ENCODE measurements at regions not wholly inside any gene's neighbourhood (a gene's known extent, or its start where the extent isn't known, plus 50 kb on each side); places are given as distances from the start of the nearest gene placed in this dataset.

DNA sequence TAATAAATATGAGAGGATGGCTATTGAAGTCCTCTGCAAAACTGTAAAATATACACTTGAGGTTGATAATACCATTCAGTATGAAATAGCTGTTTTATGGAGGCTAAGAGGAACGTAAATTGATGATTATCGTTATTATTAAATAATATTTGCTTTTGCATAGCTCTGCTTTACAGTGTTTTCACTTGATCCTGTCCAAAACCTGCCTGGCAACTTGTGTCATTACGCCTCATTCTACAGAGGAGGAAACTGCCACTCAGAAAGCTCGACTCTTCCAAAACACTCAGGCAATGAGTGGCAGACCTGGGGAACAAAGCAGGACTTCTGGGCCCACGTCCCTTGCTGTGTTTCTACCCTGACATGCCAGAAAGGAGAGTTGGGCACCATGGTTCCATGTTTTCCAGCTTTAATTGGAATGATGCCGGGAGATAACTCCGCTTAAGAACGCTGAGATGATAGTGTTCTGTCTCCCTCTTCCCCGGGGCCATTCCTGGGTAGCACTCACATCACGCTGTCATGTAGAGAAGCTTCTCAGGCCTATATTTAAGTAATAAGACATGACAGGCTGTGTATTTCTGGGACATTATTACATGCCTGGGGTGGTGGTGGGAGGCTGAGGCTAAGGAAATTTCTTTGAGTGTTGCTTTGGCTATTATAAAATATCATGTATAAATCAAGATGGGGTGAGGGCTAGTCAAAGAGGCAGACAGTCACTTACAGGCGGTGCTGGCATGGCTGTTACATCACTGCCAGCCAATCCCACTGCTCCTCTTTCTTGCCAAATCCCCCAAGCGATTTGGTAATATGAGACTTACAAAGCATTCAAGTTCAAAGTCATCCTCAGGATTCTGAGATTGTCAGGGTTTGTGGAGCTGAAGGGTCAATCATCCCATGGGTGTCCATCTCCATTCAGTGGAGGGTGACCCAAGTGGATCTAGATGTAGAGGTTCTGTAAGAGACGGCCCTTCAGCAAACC is 501.7 kb downstream of the INSC start:
- Histone ChIP-seq H3K4me3 (ENCODE audit: low read depth, low read length) (no peak overlapping the region), H3K79me2 (no peaks in the 10 kb centered on the region), H3K27me3 (ENCODE audit: control insufficient read depth, insufficient read depth, low read length) (no peaks in the 10 kb centered on the region), H3K36me3 (ENCODE audit: control insufficient read depth, insufficient read depth, low read length) (no peaks in the 10 kb centered on the region), H2AFZ (no peak overlapping the region), H3K9ac (no peak overlapping the region), H3K27ac (no peak overlapping the region), H3K9me3 (ENCODE audit: control insufficient read depth, low read length) (no peaks in the 10 kb centered on the region), H3K4me2 (ENCODE audit: low read length) (no peak overlapping the region), H3K4me1 (peaks cover 3% of the 10 kb centered on the region)
- TF ChIP-seq, protein P1, sequence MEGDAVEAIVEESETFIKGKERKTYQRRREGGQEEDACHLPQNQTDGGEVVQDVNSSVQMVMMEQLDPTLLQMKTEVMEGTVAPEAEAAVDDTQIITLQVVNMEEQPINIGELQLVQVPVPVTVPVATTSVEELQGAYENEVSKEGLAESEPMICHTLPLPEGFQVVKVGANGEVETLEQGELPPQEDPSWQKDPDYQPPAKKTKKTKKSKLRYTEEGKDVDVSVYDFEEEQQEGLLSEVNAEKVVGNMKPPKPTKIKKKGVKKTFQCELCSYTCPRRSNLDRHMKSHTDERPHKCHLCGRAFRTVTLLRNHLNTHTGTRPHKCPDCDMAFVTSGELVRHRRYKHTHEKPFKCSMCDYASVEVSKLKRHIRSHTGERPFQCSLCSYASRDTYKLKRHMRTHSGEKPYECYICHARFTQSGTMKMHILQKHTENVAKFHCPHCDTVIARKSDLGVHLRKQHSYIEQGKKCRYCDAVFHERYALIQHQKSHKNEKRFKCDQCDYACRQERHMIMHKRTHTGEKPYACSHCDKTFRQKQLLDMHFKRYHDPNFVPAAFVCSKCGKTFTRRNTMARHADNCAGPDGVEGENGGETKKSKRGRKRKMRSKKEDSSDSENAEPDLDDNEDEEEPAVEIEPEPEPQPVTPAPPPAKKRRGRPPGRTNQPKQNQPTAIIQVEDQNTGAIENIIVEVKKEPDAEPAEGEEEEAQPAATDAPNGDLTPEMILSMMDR (IDR thresholded peaks at IDR 0.05): no peak

DNA sequence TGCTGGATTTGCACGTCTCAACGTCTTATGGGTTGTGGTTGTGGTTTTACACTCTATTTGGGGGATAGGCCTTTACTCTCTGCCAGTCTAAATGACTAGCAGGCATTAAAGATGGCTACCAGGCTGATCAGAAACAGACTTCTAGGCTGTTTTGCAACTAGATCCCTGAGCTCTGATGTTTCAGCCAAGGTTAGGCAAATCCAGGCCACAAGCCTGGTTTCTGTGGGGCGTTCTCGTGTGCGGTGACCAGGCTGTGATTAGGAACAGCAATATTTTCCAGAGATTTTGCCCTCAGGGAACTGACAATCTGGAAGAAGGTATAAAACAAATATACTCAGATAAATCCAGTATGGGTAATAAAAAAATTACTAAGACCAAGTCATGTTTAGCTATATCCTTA is 502.4 kb downstream of the INSC start:
- H2AFZ ChIP-seq: no peak overlapping the region
- no peak overlapping the region for H3K9ac ChIP-seq
- no peaks in the 10 kb centered on the region for H3K9me3 ChIP-seq (ENCODE audit: control insufficient read depth, low read length)
- no peaks in the 10 kb centered on the region for H3K79me2 ChIP-seq
- H3K27ac ChIP-seq: no peak overlapping the region
- no peak overlapping the region for H3K4me2 ChIP-seq (ENCODE audit: low read length)
- TF ChIP-seq, protein P1 (IDR thresholded peaks at IDR 0.05): no peak
- H3K4me3 ChIP-seq (ENCODE audit: low read depth, low read length): no peak overlapping the region
- H3K27me3 ChIP-seq (ENCODE audit: control insufficient read depth, insufficient read depth, low read length): no peaks in the 10 kb centered on the region
- peaks cover 3% of the 10 kb centered on the region for H3K4me1 ChIP-seq
- no peaks in the 10 kb centered on the region for H3K36me3 ChIP-seq (ENCODE audit: control insufficient read depth, insufficient read depth, low read length)

DNA sequence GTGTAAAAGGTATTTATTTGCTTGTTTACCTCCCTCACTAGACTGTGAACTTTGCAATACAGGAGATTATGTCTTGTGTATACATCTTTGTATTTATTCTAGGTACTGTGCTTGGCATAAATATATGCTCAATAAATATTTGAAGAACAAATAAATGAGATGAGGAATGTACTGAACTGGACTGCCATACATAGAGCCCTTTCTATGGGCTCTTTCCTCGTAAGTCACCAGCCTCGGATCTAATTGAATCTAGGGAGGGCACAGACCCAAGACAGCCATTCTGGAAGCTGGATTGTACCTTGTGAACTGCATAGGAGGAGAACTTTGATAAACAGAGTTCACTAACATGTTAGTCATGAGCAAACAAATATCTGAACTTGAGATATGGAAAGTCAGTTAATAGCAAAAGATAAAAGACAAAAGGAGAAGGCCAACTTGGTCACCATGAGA is 503.9 kb downstream of the INSC start:
- Histone ChIP-seq H3K27ac (no peak overlapping the region), H3K9me3 (ENCODE audit: control insufficient read depth, low read length) (no peaks in the 10 kb centered on the region)

DNA sequence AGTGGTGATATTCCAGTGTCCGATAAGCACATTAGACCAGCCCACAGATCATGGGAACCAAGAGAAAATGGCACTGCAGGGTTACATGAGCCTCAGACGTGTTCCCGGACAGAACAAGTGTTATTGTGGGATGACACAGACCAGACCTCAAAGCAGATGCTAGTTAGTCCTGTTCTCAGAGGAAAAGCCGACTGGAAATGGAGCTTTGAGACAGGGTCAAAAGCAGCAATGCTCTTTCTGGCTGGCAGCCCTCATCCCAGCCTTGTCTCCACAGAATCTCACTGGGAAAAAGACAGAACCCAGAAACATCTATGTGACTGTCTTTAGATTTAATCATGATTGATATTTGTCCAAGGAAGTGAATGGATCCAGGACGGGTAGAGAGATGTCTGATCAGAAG is 506.8 kb downstream of the INSC start:
- H2AFZ ChIP-seq: no peak overlapping the region
- H3K9ac ChIP-seq: no peak overlapping the region
- no peak overlapping the region for H3K27ac ChIP-seq
- TF ChIP-seq, protein P1 (IDR thresholded peaks at IDR 0.05): no peak
- no peaks in the 10 kb centered on the region for H3K36me3 ChIP-seq (ENCODE audit: control insufficient read depth, insufficient read depth, low read length)
- no peaks in the 10 kb centered on the region for H3K4me1 ChIP-seq
- no peaks in the 10 kb centered on the region for H3K9me3 ChIP-seq (ENCODE audit: control insufficient read depth, low read length)
- H3K27me3 ChIP-seq (ENCODE audit: control insufficient read depth, insufficient read depth, low read length): no peaks in the 10 kb centered on the region
- H3K4me2 ChIP-seq (ENCODE audit: low read length): no peak overlapping the region
- H3K79me2 ChIP-seq: no peaks in the 10 kb centered on the region
- no peak overlapping the region for H3K4me3 ChIP-seq (ENCODE audit: low read depth, low read length)

More for the DNA sequence above, 503.9 kb downstream of the INSC start:
- Histone ChIP-seq H3K4me1 (no peaks in the 10 kb centered on the region), H3K79me2 (no peaks in the 10 kb centered on the region), H3K27me3 (ENCODE audit: control insufficient read depth, insufficient read depth, low read length) (no peaks in the 10 kb centered on the region), H3K4me2 (ENCODE audit: low read length) (no peak overlapping the region), H3K4me3 (ENCODE audit: low read depth, low read length) (no peak overlapping the region), H3K36me3 (ENCODE audit: control insufficient read depth, insufficient read depth, low read length) (no peaks in the 10 kb centered on the region), H3K9ac (no peak overlapping the region), H2AFZ (no peak overlapping the region)
- TF ChIP-seq, protein P1 (IDR thresholded peaks at IDR 0.05): no peak
